BJ (cell line): ENCODE measurements at regions not wholly inside any gene's neighbourhood (a gene's known extent, or its start where the extent isn't known, plus 50 kb on each side); places are given as distances from the start of the nearest gene placed in this dataset.

Experiments used
- CTCF ChIA-PET: fragments of 350-600 bp; formaldehyde crosslinking; extraction: SDS; loops from one replicate; lab custom pipeline; 2021; ENCODE audit warnings: antibody characterized with exemption, inconsistent platforms; lab: Yijun Ruan, JAX
- POLR2A ChIA-PET: fragments of 300-600 bp; sonication (Branson Sonifier 250); formaldehyde crosslinking; extraction: SDS; loops from one replicate; lab custom pipeline; 2021; ENCODE audit warnings: antibody characterized with exemption; lab: Charles Lee
- DNase-seq: peaks from one replicate; pipeline ENCODE4 v3.0.0-alpha.2; 2011; ENCODE audit warnings: low read depth
- H3K27me3 ChIP-seq: 2 replicates; pipeline ENCODE4 v1.6.0; 2011; ENCODE audit warnings: low read length; ENCODE audit not compliant: control insufficient read depth, insufficient read depth
- H3K36me3 ChIP-seq: 2 replicates; pipeline ENCODE4 v1.5.1; 2011; ENCODE audit warnings: low read length; ENCODE audit not compliant: control insufficient read depth, insufficient read depth
- H3K4me3 ChIP-seq: 2 replicates; pipeline ENCODE4 v1.5.1; 2011; ENCODE audit warnings: low read depth, mild to moderate bottlenecking, control low read depth, low read length
- TF ChIP-seq, protein P1 (sequence below): IDR thresholded peaks from 2 replicates; pipeline ENCODE4 v1.5.1; 2011; ENCODE audit warnings: low read depth, mild to moderate bottlenecking, control low read depth, inconsistent platforms, low read length, moderate library complexity; ENCODE audit not compliant: insufficient read depth

DNA sequence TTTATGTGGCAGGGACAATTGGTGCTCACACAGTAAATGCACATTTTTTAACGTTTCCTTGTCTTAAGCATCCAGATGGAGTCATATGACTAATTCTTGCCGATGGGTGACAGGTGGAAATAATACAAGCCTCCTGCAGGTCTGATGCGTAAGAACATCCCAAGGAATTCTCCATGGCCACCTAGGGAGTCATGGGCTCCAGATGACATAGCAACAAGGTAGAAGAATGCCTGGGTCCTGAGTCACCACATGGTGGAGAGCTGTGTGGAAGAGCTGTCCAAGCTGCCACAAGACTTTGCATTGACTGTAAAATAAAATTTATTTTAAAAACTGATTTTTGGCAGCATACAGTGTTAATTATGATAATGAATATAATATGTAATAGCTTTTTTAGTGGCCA, 77.0 kb upstream of the MAP3K7 start:
- no peak for DNase-seq
- TF ChIP-seq, protein P1, sequence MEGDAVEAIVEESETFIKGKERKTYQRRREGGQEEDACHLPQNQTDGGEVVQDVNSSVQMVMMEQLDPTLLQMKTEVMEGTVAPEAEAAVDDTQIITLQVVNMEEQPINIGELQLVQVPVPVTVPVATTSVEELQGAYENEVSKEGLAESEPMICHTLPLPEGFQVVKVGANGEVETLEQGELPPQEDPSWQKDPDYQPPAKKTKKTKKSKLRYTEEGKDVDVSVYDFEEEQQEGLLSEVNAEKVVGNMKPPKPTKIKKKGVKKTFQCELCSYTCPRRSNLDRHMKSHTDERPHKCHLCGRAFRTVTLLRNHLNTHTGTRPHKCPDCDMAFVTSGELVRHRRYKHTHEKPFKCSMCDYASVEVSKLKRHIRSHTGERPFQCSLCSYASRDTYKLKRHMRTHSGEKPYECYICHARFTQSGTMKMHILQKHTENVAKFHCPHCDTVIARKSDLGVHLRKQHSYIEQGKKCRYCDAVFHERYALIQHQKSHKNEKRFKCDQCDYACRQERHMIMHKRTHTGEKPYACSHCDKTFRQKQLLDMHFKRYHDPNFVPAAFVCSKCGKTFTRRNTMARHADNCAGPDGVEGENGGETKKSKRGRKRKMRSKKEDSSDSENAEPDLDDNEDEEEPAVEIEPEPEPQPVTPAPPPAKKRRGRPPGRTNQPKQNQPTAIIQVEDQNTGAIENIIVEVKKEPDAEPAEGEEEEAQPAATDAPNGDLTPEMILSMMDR, result no peak
- CTCF ChIA-PET, result no interaction called here
- no peaks in the 10 kb centered on the region for H3K27me3 ChIP-seq
- no peaks in the 10 kb centered on the region for H3K36me3 ChIP-seq
- no peak overlapping the region for H3K4me3 ChIP-seq
- POLR2A ChIA-PET, result no interaction called here

DNA sequence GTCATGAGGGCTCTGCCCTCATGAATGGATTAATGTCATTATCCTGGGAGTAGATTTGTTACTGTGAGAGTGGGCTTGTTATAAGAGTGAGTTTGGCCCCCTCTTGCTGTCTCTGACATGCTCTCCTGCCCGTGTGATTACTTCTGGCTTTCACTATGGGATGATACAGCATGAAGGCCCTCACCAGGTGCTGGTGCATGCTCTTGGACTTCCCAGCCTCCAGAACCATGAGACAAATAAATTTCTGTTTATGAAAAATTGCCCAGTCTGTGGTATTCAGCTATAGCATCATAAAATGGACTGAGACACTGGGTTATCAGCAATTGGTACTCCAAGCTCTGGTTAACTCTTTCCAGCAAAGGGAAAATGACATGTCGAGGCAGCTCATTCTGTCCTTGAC, 76.2 kb upstream of the MAP3K7 start:
- Histone ChIP-seq H3K27me3 (no peaks in the 10 kb centered on the region), H3K36me3 (no peaks in the 10 kb centered on the region), H3K4me3 (no peak overlapping the region)
- CTCF ChIA-PET, result no interaction called here
- DNase-seq, result no peak
- TF ChIP-seq, protein P1, result no peak
- POLR2A ChIA-PET, result no interaction called here

DNA sequence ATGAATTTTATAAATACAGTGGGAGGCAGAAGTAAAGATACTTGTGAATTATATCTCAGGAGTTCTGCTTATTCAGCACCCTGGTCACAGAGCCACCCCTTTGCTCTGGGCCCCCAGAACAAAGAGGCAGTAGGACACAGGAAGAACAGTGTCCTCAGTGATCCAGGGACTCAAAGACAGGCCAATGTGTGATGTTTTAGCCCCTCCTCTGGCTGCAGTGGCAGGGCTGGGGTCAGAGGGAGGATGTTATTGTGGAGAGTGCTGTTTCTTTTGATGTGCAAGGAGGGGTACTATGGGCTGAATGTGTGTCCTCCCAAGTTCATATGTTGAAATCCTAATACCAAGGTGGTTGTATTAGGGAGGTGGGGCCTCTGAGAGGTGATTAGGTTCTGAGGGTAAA, 74.1 kb upstream of the MAP3K7 start:
- CTCF ChIA-PET, result no interaction called here
- TF ChIP-seq, protein P1, result no peak
- DNase-seq, result no peak
- Histone ChIP-seq H3K36me3 (no peaks in the 10 kb centered on the region), H3K4me3 (no peak overlapping the region), H3K27me3 (no peaks in the 10 kb centered on the region)
- POLR2A ChIA-PET, result no interaction called here

DNA sequence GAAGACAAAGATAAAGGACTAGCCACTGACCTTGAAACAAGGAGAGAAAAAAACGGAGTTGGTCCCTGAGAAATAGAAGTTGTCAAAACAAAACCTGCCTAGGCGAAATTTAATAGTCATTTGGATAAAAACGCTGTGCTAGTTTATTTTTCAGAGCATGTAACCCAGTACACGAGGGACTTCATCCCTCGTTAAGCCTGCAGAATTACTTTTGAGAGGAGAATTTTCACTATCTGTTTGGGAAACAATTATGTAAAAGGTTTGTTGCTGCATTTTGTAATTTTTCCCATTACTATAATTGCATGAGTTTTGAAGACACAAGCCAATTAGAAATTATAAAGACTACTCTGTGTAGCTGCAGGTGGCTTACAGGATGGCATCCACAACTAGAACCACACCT, 71.6 kb upstream of the MAP3K7 start:
- TF ChIP-seq, protein P1, result no peak
- Histone ChIP-seq H3K27me3 (no peaks in the 10 kb centered on the region), H3K36me3 (no peaks in the 10 kb centered on the region), H3K4me3 (no peak overlapping the region)
- ChIA-PET CTCF (no interaction called here), POLR2A (no interaction called here)
- no peak for DNase-seq

DNA sequence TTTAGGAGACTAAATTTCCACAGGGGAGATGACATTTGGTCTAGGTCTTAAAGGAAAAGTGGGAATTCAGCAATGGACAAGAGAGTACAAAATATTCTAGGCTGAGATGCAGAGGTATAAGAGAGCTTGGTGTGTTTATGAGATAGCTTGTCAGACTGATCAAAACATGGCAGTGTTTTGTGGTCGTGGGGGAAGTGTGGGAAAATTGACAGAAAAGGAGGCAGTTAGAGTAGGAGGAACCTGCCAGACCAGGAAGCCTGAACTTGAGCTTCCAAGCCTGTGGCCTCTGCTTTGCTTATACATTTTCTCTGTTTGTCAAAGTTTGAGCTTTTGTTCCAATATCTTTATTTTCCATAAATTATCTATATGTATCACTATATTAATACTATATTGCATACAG, 69.5 kb upstream of the MAP3K7 start:
- CTCF ChIA-PET, result no interaction called here
- POLR2A ChIA-PET, result no interaction called here

More for the DNA sequence above, 69.5 kb upstream of the MAP3K7 start:
- Histone ChIP-seq H3K36me3 (no peaks in the 10 kb centered on the region), H3K27me3 (no peaks in the 10 kb centered on the region), H3K4me3 (no peak overlapping the region)
- no peak for DNase-seq
- TF ChIP-seq, protein P1, result no peak
